Hepatocyte (in vitro differentiated cells): ENCODE measurements at regions not wholly inside any gene's neighbourhood (a gene's known extent, or its start where the extent isn't known, plus 50 kb on each side); places are given as distances from the start of the nearest gene placed in this dataset.
"Not testable (repeated sequence)": the region's sequence is repeated elsewhere in the genome, so short reads cannot be mapped to it uniquely, and the experiment has no call there.

Experiments
- EZH2 ChIP-seq: fragments of 200-600 bp; sonication (generic); IDR thresholded peaks from 2 replicates; pipeline ENCODE4 v1.6.1; 2016; ENCODE audit warnings: antibody characterized with exemption, mild to moderate bottlenecking, borderline replicate concordance
- EZH2phosphoT487 ChIP-seq: fragments of 200-600 bp; sonication (generic); IDR thresholded peaks from one replicate; pipeline ENCODE4 v1.6.1; 2018; ENCODE audit warnings: antibody characterized with exemption, mild to moderate bottlenecking, low read depth, moderate library complexity; ENCODE audit not compliant: unreplicated experiment, severe bottlenecking
- TF ChIP-seq, protein P1 (sequence below): fragments of 200-600 bp; sonication (generic); IDR thresholded peaks from 2 replicates; pipeline ENCODE4 v1.5.1; 2016; ENCODE audit warnings: antibody characterized with exemption, mild to moderate bottlenecking; ENCODE audit not compliant: poor library complexity

DNA sequence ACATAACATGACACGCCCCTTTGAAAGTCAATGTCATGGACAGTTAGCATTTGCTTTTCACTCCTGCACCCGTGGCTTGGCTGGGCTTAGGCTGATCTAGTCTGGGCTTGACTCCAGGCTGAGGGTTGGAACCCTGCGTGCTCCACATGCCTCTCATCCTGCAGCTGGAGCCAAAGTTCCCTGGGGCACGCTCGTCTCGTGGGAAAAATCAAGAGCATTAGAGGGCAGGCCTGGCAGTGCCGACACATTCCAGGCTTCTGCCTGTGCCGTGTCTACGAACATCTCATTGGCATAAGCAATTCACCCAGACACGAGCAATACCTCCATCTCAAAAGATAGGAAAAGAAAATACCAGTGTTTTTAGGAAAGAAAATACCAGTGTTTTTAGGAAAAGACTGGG is 342.7 kb upstream of the SULF2 start:
- not testable (repeated sequence) for TF ChIP-seq EZH2, EZH2phosphoT487
- TF ChIP-seq, protein P1, sequence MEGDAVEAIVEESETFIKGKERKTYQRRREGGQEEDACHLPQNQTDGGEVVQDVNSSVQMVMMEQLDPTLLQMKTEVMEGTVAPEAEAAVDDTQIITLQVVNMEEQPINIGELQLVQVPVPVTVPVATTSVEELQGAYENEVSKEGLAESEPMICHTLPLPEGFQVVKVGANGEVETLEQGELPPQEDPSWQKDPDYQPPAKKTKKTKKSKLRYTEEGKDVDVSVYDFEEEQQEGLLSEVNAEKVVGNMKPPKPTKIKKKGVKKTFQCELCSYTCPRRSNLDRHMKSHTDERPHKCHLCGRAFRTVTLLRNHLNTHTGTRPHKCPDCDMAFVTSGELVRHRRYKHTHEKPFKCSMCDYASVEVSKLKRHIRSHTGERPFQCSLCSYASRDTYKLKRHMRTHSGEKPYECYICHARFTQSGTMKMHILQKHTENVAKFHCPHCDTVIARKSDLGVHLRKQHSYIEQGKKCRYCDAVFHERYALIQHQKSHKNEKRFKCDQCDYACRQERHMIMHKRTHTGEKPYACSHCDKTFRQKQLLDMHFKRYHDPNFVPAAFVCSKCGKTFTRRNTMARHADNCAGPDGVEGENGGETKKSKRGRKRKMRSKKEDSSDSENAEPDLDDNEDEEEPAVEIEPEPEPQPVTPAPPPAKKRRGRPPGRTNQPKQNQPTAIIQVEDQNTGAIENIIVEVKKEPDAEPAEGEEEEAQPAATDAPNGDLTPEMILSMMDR: not testable (repeated sequence)
